ENCODE measurements at regions not wholly inside any gene's neighbourhood (a gene's known extent, or its start where the extent isn't known, plus 50 kb on each side); places are given as distances from the start of the nearest gene placed in this dataset.

DNA sequence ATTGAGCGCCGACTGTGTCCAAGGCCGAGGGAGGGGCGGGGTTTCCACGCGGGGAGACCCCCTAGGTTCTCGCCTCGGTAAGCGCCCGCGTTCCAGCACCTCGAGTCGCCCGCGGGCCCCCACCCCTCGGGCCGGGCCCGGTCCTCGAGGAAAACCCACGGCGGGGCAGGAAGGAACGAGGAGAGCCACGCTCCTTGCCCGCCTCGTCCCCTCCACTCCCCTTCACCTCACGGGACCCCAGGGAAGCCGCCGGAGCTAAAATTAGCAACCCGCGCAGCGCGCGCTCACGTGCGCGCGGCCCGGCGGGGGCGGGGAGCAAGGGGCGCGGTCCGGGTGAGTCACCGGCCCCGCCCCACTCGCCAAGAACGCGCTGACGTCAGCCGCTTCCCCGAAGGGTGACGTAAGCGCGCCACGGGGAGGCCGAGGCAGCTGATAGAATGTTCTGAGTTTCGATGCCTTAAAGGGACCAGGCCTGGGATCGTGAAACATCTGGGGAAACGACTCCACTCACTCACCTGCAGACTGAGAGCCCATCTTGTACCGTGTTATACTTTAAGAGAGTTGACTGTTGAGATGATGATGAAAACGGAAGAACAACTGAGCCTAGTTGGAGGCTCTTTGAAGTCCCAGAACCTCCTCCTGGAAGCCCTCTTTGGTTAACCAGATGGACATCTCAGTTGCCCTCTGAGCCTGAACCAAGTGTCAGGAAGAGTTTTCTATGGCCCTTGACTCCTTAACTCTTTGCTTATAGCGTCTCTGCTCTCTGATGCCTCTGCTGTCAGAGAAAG is 49.7 kb upstream of the ATF3 start:
- DNase-seq (ENCODE audit: low spot score): peak; percentile 91
